Fibroblast of skin of scalp (primary cell): ENCODE measurements at regions not wholly inside any gene's neighbourhood (a gene's known extent, or its start where the extent isn't known, plus 50 kb on each side); places are given as distances from the start of the nearest gene placed in this dataset.
"Not testable (repeated sequence)": the region's sequence is repeated elsewhere in the genome, so short reads cannot be mapped to it uniquely, and the experiment has no call there.

ENCODE experiments used
- DNase-seq: peaks from one replicate; pipeline ENCODE4 v3.0.0-alpha.2; 2013

DNA sequence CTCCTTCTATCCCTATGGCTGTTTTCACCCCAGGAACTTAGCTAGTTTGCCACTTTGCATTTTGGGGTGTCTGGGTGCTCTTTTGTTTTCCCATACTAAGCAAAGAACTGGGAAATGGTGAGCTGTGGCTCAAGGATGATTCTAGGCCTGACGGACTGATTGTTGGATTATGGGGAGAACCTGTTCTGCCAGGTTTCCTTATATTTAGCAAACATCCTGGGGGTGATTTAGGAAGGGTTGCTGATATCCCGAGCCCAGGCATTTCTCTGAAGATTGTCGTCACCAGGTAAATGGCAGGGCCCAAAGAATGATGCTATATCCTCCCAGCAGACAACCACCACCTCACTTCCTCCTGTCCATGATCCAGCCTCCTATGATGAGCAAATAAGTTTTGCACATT is 72.1 kb upstream of the GRB10 start:
- no peak for DNase-seq

- DNase-seq, result no peak
These were observed 71.6 kb upstream of the GRB10 start for GRCh38 chr7:50854247-50854646.

GRCh38 chr7:50853311-50853710 is 70.6 kb upstream of the GRB10 start:
- DNase-seq, result no peak

GRCh38 chr7:50852901-50853300 is 70.2 kb upstream of the GRB10 start:
- no peak for DNase-seq

DNA sequence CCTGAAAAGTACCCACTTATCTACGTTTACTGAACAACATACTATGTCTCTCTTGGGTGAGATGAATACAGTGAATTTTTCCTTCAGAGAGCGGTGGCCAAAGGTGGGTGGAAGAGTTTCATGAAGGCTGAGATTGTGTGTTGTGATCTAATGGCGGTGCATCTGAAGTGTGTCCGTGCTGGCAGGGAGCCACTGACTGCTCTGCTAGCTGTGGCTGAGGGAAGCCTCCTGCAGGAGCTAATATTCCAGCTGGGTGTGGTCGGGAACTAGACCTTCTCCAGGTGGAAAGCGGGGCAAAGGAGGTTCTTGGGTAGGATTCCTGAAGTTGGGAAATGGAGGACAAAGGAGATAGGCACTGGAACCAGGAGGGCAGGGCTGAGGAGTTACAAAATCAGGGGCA is 69.2 kb upstream of the GRB10 start:
- no peak for DNase-seq

GRCh38 chr7:50851451-50851850 is 68.8 kb upstream of the GRB10 start:
- DNase-seq, result no peak

- DNase-seq, result no peak
These were observed 67.3 kb upstream of the GRB10 start for GRCh38 chr7:50849991-50850390.

- no peak for DNase-seq
These were observed 65.5 kb upstream of the GRB10 start for GRCh38 chr7:50848203-50848602.

DNA sequence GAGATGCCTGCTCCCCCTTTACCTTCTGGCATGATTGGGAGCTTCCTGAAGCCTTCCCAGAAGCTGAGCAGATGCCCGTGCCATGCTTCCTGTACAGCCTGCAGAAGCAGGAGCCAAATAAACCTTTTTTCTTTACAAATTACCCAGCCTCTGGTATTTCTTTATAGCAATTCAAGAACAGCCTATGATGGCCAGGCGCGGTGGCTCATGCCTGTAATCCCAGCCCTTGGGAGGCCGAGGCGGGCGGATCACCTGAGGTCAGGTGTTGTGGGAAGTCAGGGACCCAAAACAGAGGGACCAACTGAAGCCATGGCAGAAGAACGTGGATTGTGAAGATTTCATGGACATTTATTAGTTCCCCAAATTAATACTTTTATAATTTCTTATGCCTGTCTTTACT is 62.2 kb upstream of the GRB10 start:
- not testable (repeated sequence) for DNase-seq

DNA sequence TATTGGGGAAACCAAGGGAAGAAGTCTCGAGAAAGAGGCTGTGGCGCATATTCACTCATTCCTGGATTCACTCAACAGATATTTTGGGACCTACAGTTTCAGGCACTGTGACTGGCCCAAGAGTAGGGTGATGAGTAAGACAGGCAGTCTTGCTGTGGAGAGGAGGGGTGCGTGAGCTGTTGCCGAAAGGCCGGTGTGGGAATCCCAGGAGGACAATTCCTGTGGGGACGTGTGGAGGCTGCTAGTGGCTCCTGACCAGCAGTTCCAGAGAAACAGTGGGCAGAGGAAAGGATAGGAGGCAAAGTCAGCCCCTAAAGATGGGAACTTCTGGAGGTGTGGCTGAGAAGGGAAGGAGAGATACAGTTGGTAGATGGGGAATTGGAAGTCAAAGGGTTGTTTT is 59.3 kb upstream of the GRB10 start:
- no peak for DNase-seq

DNA sequence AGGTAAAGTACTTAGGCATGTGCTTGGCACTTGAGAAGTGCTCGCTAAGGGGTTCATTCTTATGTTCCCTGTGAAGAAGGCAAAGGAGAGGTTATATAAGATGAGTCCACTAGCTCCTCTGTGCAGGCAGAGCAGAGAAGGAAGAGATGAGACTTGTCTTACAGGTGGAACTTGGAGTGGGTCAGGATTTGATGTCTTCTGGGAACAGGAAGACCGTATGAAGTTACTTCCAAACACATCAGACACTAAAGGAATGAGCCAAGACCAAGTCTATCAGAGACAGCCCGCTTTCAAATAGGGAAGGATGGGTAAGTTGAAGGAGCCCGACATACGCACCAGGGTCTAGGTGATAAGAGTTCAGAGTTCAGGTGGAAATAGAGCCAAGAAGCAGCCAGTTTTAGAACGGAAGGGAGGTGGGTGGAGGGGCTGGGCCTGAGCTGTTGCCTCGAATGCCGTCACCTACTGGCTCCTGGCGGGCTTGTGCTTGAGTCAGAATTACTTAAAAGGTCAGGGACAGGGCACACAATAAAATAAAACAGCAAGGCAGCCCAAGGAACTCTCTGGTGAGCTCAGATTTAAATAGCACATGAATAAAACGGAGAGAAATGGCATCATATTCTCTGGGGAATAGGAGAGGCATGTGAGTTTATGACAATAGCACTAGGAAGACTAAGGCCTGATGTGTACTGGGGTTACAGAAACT is 56.1 kb upstream of the GRB10 start:
- DNase-seq, result peak; percentile 86

DNA sequence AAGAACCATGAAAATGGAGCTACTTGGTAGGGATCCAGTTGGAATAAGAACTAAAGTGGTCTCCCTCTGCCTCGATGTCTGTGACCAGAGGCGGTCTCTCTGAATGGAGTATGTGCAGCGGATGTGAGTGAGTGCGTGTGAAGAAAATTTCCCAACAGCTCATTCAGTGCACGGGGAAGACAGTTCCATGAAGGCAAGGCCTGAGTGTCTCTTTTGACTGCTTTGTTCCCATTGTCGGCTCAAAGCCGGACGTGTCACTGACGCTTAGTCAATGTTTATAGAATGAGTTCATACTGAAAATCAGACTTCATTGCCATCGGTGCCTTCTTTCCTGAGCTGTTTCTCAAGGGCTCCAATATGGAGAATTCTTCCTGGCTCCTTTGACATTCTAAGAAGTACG is 55.3 kb upstream of the GRB10 start:
- peak; percentile 75 for DNase-seq

- no peak for DNase-seq
These were observed 54.0 kb upstream of the GRB10 start for GRCh38 chr7:50836646-50837045.

DNA sequence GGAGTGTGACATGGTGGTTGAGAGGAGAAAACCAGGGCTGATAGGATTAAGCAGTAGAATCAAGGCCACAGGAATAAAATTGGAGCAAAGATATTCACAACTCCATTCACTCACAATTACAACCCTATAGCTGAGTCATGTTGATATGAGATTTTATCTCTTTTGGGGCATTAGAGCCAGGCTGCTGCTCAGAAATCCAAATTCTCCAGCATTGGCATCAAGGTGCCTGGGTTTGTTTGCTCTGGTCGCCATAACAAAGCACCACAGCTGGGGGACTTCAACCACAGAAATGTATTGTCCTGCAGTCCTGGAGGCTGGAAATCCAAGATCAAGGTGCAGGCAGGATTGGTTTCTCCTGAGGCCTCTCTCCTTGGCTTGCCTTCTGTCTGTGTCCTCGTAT is 52.5 kb upstream of the GRB10 start:
- DNase-seq, result no peak

GRCh38 chr7:50834679-50835078 is 52.0 kb upstream of the GRB10 start:
- DNase-seq, result no peak

- DNase-seq, result no peak
These were observed 51.4 kb upstream of the GRB10 start for GRCh38 chr7:50834031-50834535.

DNA sequence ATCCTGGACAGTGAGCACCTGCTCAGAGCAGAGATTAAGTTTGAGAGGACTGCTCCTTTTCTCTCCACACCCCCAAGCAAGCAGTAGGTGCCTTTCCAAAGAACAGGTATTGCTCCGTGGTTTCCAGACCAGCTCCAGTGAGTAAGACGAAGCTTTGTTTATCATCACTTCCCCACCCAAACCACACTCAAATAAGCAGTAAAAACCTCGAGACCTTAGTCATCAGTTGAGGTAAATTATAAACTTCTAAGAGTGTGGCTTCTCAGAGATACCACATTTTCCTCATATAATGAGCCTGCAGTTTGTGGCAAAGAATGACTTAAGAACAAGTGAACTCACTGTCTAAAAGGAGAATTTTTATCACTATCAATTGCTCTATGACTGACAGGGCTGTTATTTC is 50.0 kb upstream of the GRB10 start:
- no peak for DNase-seq
